HEK293T (cell line): ENCODE measurements at regions not wholly inside any gene's neighbourhood (a gene's known extent, or its start where the extent isn't known, plus 50 kb on each side); places are given as distances from the start of the nearest gene placed in this dataset.

Experiments
- ARNT ChIP-seq: fragments of 450-650 bp; IDR thresholded peaks from 2 replicates; pipeline ENCODE4 v1.6.1; 2017; ENCODE audit warnings: mild to moderate bottlenecking
- FOXM1 ChIP-seq: fragments of 450-650 bp; IDR thresholded peaks from 2 replicates; pipeline ENCODE4 v1.6.1; 2017; ENCODE audit warnings: mild to moderate bottlenecking, borderline replicate concordance
- SP1 ChIP-seq: fragments of 450-650 bp; IDR thresholded peaks from 2 replicates; pipeline ENCODE4 v1.6.1; 2017

- TF ChIP-seq FOXM1 (no peak), SP1 (no peak), ARNT (no peak)
Measured at GRCh38 chr1:193663965-193664364, 477.6 kb upstream of the B3GALT2 start.
